HL-60 (cell line): ENCODE measurements at regions not wholly inside any gene's neighbourhood (a gene's known extent, or its start where the extent isn't known, plus 50 kb on each side); places are given as distances from the start of the nearest gene placed in this dataset.

Experiments used
- DNase-seq, 2 experiments: peaks; one replicate each; pipeline ENCODE4 v3.0.0-alpha.2; 2010 to 2020; ENCODE audit warnings: low read depth in 1 of 2, low spot score in 1 of 2
- H3K27ac ChIP-seq: fragments of 250-450 bp; sonication (Bioruptor Pico); replicated peaks from 2 replicates; pipeline ENCODE4 v1.5.1; 2020; ENCODE audit warnings: mild to moderate bottlenecking, moderate library complexity
- H3K27me3 ChIP-seq: fragments of 250-450 bp; sonication (Bioruptor Pico); 2 replicates; pipeline ENCODE4 v1.5.1; 2021; ENCODE audit warnings: mild to moderate bottlenecking, moderate library complexity; ENCODE audit not compliant: insufficient read depth, poor library complexity, severe bottlenecking
- H3K4me3 ChIP-seq: replicated peaks from 2 replicates; pipeline ENCODE4 v1.5.1; 2011; ENCODE audit warnings: mild to moderate bottlenecking, control low read depth, low read length; ENCODE audit not compliant: insufficient read depth
- CTCF ChIP-seq: IDR thresholded peaks from one replicate; pipeline ENCODE4 v1.5.1; 2011; ENCODE audit warnings: low read length, control low read depth, inconsistent platforms; ENCODE audit not compliant: insufficient read depth
- GABPA ChIP-seq: IDR thresholded peaks from 2 replicates; pipeline ENCODE4 v1.6.1; 2012; ENCODE audit warnings: low read depth
- POLR2AphosphoS5 ChIP-seq: IDR thresholded peaks from 2 replicates; pipeline ENCODE4 v1.6.1; 2012; ENCODE audit warnings: low read depth
- REST ChIP-seq: IDR thresholded peaks from 2 replicates; pipeline ENCODE4 v1.6.1; 2012; ENCODE audit warnings: low read depth; ENCODE audit not compliant: insufficient replicate concordance
- SPI1 ChIP-seq: IDR thresholded peaks from 2 replicates; pipeline ENCODE4 v1.6.1; 2012; ENCODE audit warnings: low read depth, mild to moderate bottlenecking, borderline replicate concordance

GRCh38 chr3:80970292-80970691, 791.2 kb downstream of the GBE1 start:
- no peak overlapping the region for H3K4me3 ChIP-seq
- H3K27me3 ChIP-seq: no peaks in the 10 kb centered on the region
- no peak for TF ChIP-seq SPI1
- no peak for TF ChIP-seq GABPA
- TF ChIP-seq POLR2AphosphoS5: no peak
- no peak for TF ChIP-seq CTCF
- TF ChIP-seq REST: no peak
- DNase-seq: no peak
- no peak overlapping the region for H3K27ac ChIP-seq

DNA sequence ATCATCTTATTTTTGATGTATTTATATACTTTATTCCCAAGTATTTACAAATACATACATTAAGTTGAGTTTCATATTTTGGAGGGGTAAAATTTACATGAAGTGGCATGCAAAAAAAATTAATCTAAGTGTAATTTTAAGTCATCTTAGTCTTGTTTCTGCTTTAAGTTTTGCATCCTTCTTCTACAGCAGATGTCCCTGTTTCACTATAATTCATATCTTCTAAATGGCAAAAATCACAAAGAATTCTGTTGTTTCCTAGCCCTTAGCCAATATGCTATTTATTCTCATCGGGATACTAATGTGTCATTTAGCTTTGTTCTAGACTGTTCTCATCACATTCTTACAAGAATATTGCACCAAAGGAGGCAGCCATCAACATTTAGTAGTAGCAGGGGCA, 831.9 kb downstream of the GBE1 start:
- DNase-seq: no peak
- H3K27ac ChIP-seq: no peak overlapping the region
- H3K4me3 ChIP-seq: no peak overlapping the region
- no peak for TF ChIP-seq GABPA
- TF ChIP-seq SPI1: no peak
- TF ChIP-seq CTCF: no peak
- no peak for TF ChIP-seq POLR2AphosphoS5
- no peak for TF ChIP-seq REST
- no peaks in the 10 kb centered on the region for H3K27me3 ChIP-seq

- TF ChIP-seq SPI1 (no peak), REST (no peak), GABPA (no peak), POLR2AphosphoS5 (no peak), CTCF (no peak)
- H3K27me3 ChIP-seq: no peaks in the 10 kb centered on the region
- H3K4me3 ChIP-seq: no peak overlapping the region
- no peak for DNase-seq
- no peak overlapping the region for H3K27ac ChIP-seq
Measured at GRCh38 chr3:80914854-80915253, 846.6 kb downstream of the GBE1 start.
